HCT116 (cell line): ENCODE measurements at regions not wholly inside any gene's neighbourhood (a gene's known extent, or its start where the extent isn't known, plus 50 kb on each side); places are given as distances from the start of the nearest gene placed in this dataset.

Experiments
- ATAC-seq: fragments of 200-7000 bp; cut with Tn5 transposase; 2 replicates; pipeline ENCODE4 v1.9.1; 2020; ENCODE audit warnings: mild to moderate bottlenecking, moderate library complexity
- BruUV-seq: library from RNA; stranded (reverse); fragments of 400-500 nt; replicated peaks from 2 replicates; lab custom pipeline; 2021; lab: Mats Ljungman, UMichigan
- CTCF ChIA-PET: fragments of 300-600 bp; sonication (Branson Sonifier 250); formaldehyde crosslinking; loops from one replicate; lab custom pipeline; 2021; ENCODE audit warnings: antibody characterized with exemption; lab: Charles Lee
- POLR2A ChIA-PET: fragments of 300-600, 350-600 bp; sonication (Branson Sonifier 250); formaldehyde crosslinking; loops from one replicate; lab custom pipeline; 2021; ENCODE audit warnings: antibody characterized with exemption; lab: Charles Lee
- RAD21 ChIA-PET, 2 experiments: fragments of 300-600 bp; sonication (Branson Sonifier 250); formaldehyde crosslinking; loops; one replicate each; lab custom pipeline; 2023; ENCODE audit warnings: low total read pairs in 2 of 2; ENCODE audit not compliant: uncharacterized antibody in 2 of 2, unreplicated experiment in 2 of 2, low non-redundant PET in 1 of 2; lab: Charles Lee
- DNase-seq: peaks from one replicate; pipeline ENCODE4 v3.0.0-alpha.2; 2010; ENCODE audit warnings: low read depth, low spot score
- H2AFZ ChIP-seq: fragments of 200-600 bp; shearing (Covaris generic), sonication (generic); 2 replicates; pipeline ENCODE4 v1.6.1; 2017; ENCODE audit warnings: low read depth, mixed run types, mixed read lengths, antibody characterized with exemption, low read length; ENCODE audit not compliant: poor library complexity, severe bottlenecking
- H3K27ac ChIP-seq: 2 replicates; pipeline ENCODE4 v1.5.1; 2012; ENCODE audit warnings: low read depth, low read length
- H3K27me3 ChIP-seq: fragments of 200-600 bp; sonication (generic); 2 replicates; pipeline ENCODE4 v1.6.1; 2016; ENCODE audit warnings: mixed run types, low read length, mixed read lengths; ENCODE audit not compliant: insufficient read depth
- H3K36me3 ChIP-seq, 2 experiments: fragments of 200-500 bp in 1 of 2; fragments of 200-600 bp in 1 of 2; sonication (Bioruptor generic) in 1 of 2; sonication (generic) in 1 of 2; 2 replicates each; pipeline versions ENCODE4 v1.5.1 to v1.6.1; 2014 to 2016; ENCODE audit warnings: low read length in 2 of 2, inconsistent platforms in 1 of 2, mixed read lengths in 1 of 2, mixed run types in 1 of 2; ENCODE audit not compliant: insufficient read depth in 2 of 2, control insufficient read depth in 1 of 2
- H3K4me1 ChIP-seq, 2 experiments: fragments of 200-600 bp in 1 of 2; sonication (generic) in 1 of 2; 2 replicates each; pipeline versions ENCODE4 v1.5.1 to v1.6.1; 2012 to 2017; ENCODE audit warnings: low read length in 2 of 2, inconsistent platforms in 1 of 2, mild to moderate bottlenecking in 1 of 2, mixed read lengths in 1 of 2, mixed run types in 1 of 2, moderate library complexity in 1 of 2; ENCODE audit not compliant: insufficient read depth in 2 of 2, control insufficient read depth in 1 of 2
- H3K4me2 ChIP-seq: fragments of 200-600 bp; sonication (generic); 2 replicates; pipeline ENCODE4 v1.6.1; 2017; ENCODE audit warnings: mixed run types, low read length, mixed read lengths
- H3K4me3 ChIP-seq, 2 experiments: fragments of 200-600 bp in 1 of 2; sonication (generic) in 1 of 2; replicated peaks in 1 of 2; 2 replicates each; pipeline ENCODE4 v1.5.1; 2011 to 2016; ENCODE audit warnings: low read length in 2 of 2, control low read depth in 1 of 2, low read depth in 1 of 2, mild to moderate bottlenecking in 1 of 2, mixed read lengths in 1 of 2, mixed run types in 1 of 2
- H3K79me2 ChIP-seq: fragments of 200-600 bp; sonication (generic); 2 replicates; pipeline ENCODE4 v1.6.1; 2017; ENCODE audit warnings: mild to moderate bottlenecking, mixed run types, low read length, moderate library complexity, mixed read lengths; ENCODE audit not compliant: insufficient read depth
- H3K9ac ChIP-seq: fragments of 200-600 bp; sonication (generic); 2 replicates; pipeline ENCODE4 v1.6.1; 2016; ENCODE audit warnings: low read length, mixed read lengths
- H3K9me2 ChIP-seq: fragments of 200-600 bp; sonication (generic), shearing (Covaris generic); 2 replicates; pipeline ENCODE4 v1.6.1; 2017; ENCODE audit warnings: mixed run types, mild to moderate bottlenecking, moderate library complexity; ENCODE audit not compliant: insufficient read depth
- H3K9me3 ChIP-seq, 2 experiments: fragments of 200-500 bp in 1 of 2; fragments of 200-600 bp in 1 of 2; sonication (Bioruptor generic) in 1 of 2; sonication (generic) in 1 of 2; 2 replicates each; pipeline ENCODE4 v1.6.1; 2014 to 2017; ENCODE audit warnings: low read length in 2 of 2, mixed read lengths in 2 of 2, inconsistent platforms in 1 of 2, low read depth in 1 of 2, mild to moderate bottlenecking in 1 of 2, mixed run types in 1 of 2, moderate library complexity in 1 of 2; ENCODE audit not compliant: control insufficient read depth in 1 of 2, insufficient read depth in 1 of 2
- H4K20me1 ChIP-seq: fragments of 200-600 bp; sonication (generic), shearing (Covaris generic); 2 replicates; pipeline ENCODE4 v1.6.1; 2017; ENCODE audit warnings: mixed run types, mild to moderate bottlenecking, moderate library complexity; ENCODE audit not compliant: insufficient read depth
- CBX3 ChIP-seq: IDR thresholded peaks from 2 replicates; pipeline ENCODE4 v1.6.1; 2012; ENCODE audit warnings: low read depth
- CEBPB ChIP-seq: IDR thresholded peaks from 2 replicates; pipeline ENCODE4 v1.6.1; 2012; ENCODE audit warnings: low read depth
- EGR1 ChIP-seq: IDR thresholded peaks from 2 replicates; pipeline ENCODE4 v1.6.1; 2012; ENCODE audit warnings: low read depth
- ELF1 ChIP-seq: IDR thresholded peaks from 2 replicates; pipeline ENCODE4 v1.6.1; 2012; ENCODE audit warnings: low read depth, borderline replicate concordance
- EZH2phosphoT487 ChIP-seq: fragments of 200-600 bp; IDR thresholded peaks from 2 replicates; pipeline ENCODE4 v1.6.1; 2018; ENCODE audit warnings: antibody characterized with exemption, borderline replicate concordance
- POLR2A ChIP-seq: IDR thresholded peaks from 2 replicates; pipeline ENCODE4 v1.7.0; 2011; ENCODE audit warnings: borderline replicate concordance; ENCODE audit not compliant: insufficient read depth, insufficient read length; ENCODE audit errors: extremely low read depth
- POLR2AphosphoS5 ChIP-seq: IDR thresholded peaks from 2 replicates; pipeline ENCODE4 v1.6.1; 2011; ENCODE audit warnings: mild to moderate bottlenecking, low read depth, low read length, moderate library complexity
- SIN3A ChIP-seq: IDR thresholded peaks from 2 replicates; pipeline ENCODE4 v1.6.1; 2012; ENCODE audit warnings: low read depth
- SP1 ChIP-seq: IDR thresholded peaks from 2 replicates; pipeline ENCODE4 v1.6.1; 2012; ENCODE audit warnings: low read depth
- ZFX ChIP-seq: fragments of 450-650 bp; IDR thresholded peaks from 2 replicates; pipeline ENCODE4 v1.6.1; 2017
- ZNF274 ChIP-seq: fragments of 200-500 bp; sonication (Bioruptor generic); IDR thresholded peaks from 2 replicates; pipeline ENCODE4 v1.6.1; 2014; ENCODE audit warnings: mild to moderate bottlenecking, low read depth, low read length, inconsistent platforms
- intact Hi-C: fragments of 100-400 bp; cut with micrococcal nuclease; formaldehyde crosslinking; loops from 2 replicates; pipeline ENCODE4 v1.10.0; 2022
- TF ChIP-seq, protein P1 (sequence below): IDR thresholded peaks from 2 replicates; pipeline ENCODE4 v1.6.1; 2012

DNA sequence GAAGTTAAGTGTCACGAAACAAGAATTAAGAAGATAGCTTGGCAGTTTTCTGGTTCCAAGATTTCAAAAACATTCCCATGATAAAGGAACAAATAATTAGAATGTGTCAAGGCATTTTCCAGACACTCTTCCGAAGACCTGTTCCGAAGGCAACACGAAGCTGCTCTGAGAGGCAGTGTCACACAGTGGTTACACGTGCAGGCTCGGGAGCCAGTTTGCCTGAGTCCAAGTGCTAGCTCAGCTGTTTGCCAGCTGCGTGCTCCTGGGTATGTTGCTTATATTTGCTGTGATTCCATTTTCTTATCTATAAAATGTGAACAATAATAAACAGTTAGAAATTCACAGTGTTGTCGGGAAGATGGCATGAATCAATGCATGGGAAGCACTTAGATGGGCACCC lies 217.9 kb upstream of the GRIP1 start:
- no TSS peak for BruUV-seq
- TF ChIP-seq ZFX (no peak), EGR1 (no peak), POLR2A (no peak), CEBPB (no peak), EZH2phosphoT487 (no peak), SIN3A (no peak)
- Histone ChIP-seq H3K36me3 (no peaks in the 10 kb centered on the region), H3K4me2 (no peak overlapping the region), H3K27me3 (peaks cover 22% of the 10 kb centered on the region), H3K4me1 (no peaks in the 10 kb centered on the region), H3K9me3 (no peaks in the 10 kb centered on the region), H2AFZ (no peak overlapping the region), H3K9me2 (no peaks in the 10 kb centered on the region), H3K4me3 (no peak overlapping the region), H4K20me1 (no peaks in the 10 kb centered on the region), H3K27ac (no peak overlapping the region), H3K9ac (no peak overlapping the region), H3K79me2 (no peaks in the 10 kb centered on the region)
- intact Hi-C loops, result no loop called here
- RAD21 ChIA-PET, result no interaction called here
- ATAC-seq (no peak), DNase-seq (no peak)
- POLR2A ChIA-PET, result no interaction called here
- CTCF ChIA-PET, result no interaction called here

DNA sequence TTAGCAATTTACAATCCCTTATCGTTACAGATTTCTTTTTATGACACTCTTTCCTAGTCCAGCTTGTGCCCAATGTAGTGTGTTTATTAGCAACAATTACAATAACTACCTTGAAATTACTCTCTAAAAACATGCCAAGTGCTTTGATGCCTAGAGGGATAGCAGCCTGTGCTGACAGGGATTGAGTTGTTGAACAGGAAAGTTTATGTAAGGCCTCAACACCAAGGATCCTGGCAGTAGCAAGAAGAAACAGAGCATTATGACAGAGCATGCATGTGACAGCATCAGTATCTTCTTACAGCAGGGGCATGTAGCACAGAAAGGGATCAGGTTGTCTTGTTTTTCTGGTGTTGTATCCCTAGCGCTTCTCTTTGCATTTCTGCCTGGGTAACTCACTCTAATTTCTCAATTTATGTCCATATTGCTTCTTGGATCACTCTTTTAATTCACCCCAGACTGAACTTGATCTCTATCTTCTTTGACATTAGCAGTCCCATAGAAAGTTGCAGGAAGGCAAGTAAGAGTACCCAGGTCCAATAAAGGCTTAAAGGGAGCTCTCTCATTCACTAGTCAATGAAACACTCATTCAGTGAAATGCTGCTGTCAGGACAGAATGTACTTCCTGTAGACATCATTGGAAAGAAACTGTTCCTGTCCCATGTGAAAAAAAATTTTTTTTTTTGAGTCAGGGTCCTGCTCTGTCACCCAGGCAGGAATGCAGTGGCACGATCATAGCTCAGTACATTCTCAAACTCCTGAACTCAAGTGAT lies 220.0 kb upstream of the GRIP1 start:
- intact Hi-C loops, result no loop called here
- BruUV-seq, result no TSS peak
- ChIA-PET RAD21 (no interaction called here), POLR2A (no interaction called here), CTCF (no interaction called here)
- DNase-seq (no peak), ATAC-seq (no peak)
- H3K4me1 ChIP-seq, result no peaks in the 10 kb centered on the region
- H4K20me1 ChIP-seq, result no peaks in the 10 kb centered on the region
- no peak overlapping the region for H3K9ac ChIP-seq
- H3K27ac ChIP-seq, result no peak overlapping the region
- H3K79me2 ChIP-seq, result no peaks in the 10 kb centered on the region
- peaks cover 33% of the 10 kb centered on the region for H3K27me3 ChIP-seq
- H3K36me3 ChIP-seq, result no peaks in the 10 kb centered on the region
- H3K9me3 ChIP-seq, result no peaks in the 10 kb centered on the region
- H3K9me2 ChIP-seq, result no peaks in the 10 kb centered on the region
- TF ChIP-seq POLR2AphosphoS5 (no peak), ZNF274 (no peak), SP1 (no peak), ELF1 (no peak), POLR2A (no peak), SIN3A (no peak), CBX3 (no peak)
- TF ChIP-seq, protein P1, sequence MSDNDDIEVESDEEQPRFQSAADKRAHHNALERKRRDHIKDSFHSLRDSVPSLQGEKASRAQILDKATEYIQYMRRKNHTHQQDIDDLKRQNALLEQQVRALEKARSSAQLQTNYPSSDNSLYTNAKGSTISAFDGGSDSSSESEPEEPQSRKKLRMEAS, result no peak
- H2AFZ ChIP-seq, result no peak overlapping the region
- H3K4me3 ChIP-seq, result no peak overlapping the region
- H3K4me2 ChIP-seq, result no peak overlapping the region
